HG03095 (cell line): ENCODE measurements at regions not wholly inside any gene's neighbourhood (a gene's known extent, or its start where the extent isn't known, plus 50 kb on each side); places are given as distances from the start of the nearest gene placed in this dataset.
"Not testable (repeated sequence)": the region's sequence is repeated elsewhere in the genome, so short reads cannot be mapped to it uniquely, and the experiment has no call there.

ENCODE experiments used
- ATAC-seq: cut with Tn5 transposase; IDR thresholded peaks from one replicate; pipeline ENCODE4 v1.9.1; 2021; ENCODE audit warnings: moderate library complexity; ENCODE audit not compliant: unreplicated experiment

DNA sequence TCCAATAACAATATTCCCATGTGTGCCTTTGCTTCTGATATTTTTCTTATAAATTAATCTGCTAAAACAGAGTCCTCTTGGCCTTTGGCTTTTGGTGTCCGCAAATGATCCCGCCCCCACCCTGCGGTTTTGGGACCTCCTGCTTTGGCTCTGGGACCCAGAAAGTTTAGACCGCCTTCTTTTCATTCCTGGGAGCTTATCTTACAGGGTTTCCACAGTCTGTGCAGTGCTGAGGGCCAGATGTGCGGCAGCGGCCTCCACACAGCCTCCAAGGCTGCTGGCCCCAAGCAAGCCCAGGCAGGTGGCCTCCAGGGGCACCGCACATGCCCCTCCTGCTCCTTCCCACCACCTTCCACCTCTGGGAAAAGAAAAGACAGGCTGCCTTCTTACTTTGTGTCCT, 191.5 kb downstream of the ERCC6L2 start:
- ATAC-seq = no peak

GRCh38 chr9:96065482-96066251, 190.2 kb downstream of the ERCC6L2 start:
- ATAC-seq = no peak

DNA sequence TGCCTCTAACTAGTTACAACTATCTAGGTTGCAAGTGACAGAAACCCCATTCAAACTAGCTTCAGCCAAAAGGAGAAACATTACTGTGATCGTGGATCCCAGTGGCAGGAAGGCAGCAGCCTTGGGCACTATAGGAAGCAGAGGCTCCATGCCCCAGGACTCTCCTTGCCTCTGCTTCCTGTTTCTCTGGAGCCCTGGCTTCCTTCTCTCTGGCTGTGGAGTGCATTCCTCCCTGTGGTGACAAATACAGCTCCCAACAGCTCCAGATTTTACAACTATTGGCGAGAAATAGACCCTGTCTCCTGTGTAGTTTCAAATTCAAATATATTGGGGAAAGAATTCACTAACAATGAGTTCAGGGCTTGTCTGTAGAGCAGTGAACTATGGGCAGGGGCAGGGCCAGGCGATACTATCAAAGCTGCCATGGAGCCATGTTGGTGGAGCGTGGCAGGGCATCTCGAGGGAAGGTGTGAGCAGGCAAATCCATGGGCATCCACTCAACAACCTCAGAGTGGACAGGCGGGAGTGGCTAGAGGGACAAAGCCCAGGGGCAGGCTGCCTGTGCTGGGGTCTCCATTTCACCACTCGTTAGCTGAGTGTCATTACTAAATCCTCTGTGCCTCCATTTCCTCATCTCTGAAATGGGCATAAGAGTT, 189.5 kb downstream of the ERCC6L2 start:
- no peak for ATAC-seq

DNA sequence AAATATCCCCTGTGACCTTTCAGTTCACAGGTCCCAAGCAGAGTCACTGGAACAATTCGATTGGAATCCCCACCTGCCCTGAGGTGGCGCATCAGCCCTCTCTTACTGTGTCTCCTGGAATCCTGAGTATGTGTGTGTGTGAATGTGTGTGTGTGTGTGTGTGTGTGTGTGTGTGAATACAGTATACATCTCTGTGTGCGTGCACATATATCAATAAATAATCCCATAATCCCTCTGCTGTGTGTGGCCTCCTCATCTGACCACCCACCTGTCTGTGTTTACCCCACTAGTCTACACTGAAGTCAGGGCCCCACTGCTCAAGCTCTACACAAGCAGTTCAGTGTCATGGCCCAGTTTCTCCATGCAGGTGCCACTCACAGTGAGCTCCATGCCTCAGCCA, 187.4 kb downstream of the ERCC6L2 start:
- no peak for ATAC-seq

DNA sequence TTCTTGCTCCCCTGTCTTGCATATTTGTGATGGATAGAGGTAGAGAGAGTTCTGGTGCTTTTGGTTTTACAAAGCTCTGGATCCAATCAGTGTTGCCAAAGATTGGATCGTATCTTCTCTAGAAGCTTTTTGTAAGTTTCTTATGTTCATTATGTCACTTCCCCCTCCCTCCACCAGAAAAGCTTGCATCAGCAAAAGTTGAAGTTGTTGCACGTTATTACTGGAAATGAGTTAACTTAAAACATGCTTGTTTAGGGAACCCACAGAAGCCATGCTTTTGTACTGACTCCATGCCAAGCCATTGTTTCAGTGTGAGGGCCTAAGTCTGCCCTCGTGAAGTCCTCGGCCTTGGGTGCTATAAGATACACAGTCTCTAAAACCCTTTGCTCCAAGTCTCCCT, 186.5 kb downstream of the ERCC6L2 start:
- no peak for ATAC-seq

DNA sequence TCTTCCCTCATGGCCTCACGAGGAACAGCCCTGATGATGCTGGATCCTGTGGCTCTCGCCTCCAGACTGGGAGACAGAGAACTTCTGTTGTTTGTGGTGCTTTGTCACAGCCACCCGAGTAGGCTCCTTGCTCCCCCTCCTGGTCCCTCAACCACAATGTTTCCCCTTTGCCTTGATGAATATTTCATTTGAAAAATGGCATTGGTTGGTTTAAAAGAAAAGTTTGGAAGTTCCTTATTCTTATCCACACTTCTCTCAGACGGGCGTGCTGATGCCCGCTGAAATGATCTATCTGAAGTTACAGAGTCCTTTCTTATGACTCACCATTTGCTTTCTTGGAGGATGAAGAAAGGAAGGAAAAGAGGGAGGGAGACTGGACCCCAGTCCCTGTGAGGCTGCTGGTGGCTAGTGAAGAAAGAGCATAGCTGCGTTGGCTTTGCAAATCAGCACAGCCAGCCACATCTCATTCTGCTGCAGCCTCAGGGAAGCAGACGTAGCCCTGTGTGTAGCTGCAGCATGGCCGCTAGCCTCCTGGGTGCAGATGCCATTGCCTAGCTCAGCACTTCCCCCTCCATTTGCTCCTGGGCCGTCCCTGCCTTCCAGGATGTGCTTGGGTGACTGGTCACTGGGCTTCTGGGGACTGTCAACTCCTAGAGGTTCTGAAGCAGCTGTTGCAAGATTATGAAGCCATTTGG, 185.9 kb downstream of the ERCC6L2 start:
- no peak for ATAC-seq

- ATAC-seq = no peak
Measured at GRCh38 chr9:96058218-96058617, 182.7 kb downstream of the ERCC6L2 start.

DNA sequence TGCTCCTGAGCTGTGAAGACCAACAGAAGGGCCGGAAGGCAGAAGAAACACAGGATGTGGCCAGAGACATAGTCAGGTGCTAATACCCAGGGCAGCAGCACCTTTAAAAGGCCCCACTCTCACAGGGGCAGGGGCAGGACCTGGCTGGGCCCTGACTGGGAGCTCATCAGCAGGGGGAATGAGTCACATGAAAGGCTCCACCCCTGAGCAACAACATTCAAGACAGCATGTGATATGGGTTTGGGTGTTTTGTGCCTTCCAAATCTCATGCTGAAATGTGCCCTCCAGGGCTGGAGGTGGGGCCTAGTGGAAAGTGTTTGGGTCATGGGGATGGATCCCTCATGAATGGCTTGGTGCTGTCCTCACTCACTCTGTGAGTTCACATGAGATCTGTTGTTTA, 181.7 kb downstream of the ERCC6L2 start:
- ATAC-seq = no peak

DNA sequence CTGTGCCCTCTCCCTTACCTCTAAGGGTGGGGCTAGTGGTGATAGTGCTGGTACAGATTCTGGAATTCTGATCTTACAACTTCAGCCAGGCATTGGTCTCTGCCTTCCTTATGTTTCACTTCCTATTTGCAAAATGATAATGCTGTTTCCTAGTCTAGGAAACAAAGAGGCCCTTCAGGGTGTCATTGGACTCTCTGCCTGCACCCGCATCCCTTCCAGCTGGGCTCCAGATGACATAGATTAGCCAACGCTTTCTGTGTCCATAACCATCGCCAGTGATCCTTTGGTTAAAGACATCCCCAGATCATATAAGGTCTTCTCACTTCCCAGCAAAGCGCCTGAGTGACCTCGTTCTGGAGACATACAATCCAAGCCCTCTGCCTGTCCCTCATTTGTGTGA, 180.7 kb downstream of the ERCC6L2 start:
- ATAC-seq = no peak

DNA sequence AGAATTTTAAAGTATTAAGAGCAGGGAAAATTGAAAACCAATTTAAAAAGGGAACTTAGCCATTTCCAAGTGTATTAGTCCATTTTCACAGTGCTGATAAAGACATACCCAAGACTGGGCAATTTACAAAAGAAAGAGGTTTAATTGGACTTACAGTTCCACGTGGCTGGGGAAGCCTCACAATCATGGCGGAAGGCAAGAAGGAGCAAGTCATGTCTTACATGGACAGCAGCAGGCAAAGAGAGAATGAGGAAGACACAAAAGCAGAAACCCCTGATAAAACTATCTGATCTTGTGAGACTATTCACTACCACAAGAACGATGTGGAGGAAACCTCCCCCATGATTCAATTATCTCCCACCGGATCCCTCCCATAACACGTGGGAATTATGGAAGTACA, 178.8 kb downstream of the ERCC6L2 start:
- ATAC-seq = not testable (repeated sequence)

GRCh38 chr9:96052686-96053085, 177.2 kb downstream of the ERCC6L2 start:
- no peak for ATAC-seq

DNA sequence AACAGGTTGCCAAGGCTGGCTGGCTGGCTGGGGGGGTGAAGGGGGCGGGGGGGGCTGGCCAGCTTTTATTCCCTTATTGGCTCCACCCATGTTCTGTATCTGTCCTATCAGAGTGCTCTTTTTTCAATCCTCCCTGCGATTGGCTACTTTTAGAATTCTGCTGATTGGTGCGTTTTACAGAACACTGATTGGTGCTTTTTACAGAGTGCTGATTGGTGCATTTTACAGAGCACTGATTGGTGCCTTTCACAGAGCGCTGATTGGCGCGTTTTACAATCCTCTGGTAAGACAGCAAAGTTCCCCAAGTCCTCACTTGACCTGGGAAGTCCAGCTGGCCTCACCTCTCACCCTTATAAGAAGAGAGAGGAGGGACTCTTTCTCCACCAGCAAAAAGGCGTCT, 175.9 kb downstream of the ERCC6L2 start:
- no peak for ATAC-seq

DNA sequence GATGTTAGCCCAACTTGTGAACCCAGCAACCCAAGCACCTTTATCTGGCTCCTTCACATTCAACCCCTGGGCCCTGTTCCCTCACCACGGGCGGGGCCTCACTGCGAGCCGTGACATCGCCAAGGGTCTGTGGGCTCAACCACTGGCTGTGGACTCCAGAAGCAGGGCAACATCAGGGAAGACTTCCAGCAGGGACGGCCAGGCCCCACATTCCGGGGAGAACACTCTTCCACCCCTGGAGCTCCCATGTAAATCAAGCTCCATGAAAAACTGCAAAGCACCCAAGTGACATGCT, 175.3 kb downstream of the ERCC6L2 start:
- no peak for ATAC-seq

DNA sequence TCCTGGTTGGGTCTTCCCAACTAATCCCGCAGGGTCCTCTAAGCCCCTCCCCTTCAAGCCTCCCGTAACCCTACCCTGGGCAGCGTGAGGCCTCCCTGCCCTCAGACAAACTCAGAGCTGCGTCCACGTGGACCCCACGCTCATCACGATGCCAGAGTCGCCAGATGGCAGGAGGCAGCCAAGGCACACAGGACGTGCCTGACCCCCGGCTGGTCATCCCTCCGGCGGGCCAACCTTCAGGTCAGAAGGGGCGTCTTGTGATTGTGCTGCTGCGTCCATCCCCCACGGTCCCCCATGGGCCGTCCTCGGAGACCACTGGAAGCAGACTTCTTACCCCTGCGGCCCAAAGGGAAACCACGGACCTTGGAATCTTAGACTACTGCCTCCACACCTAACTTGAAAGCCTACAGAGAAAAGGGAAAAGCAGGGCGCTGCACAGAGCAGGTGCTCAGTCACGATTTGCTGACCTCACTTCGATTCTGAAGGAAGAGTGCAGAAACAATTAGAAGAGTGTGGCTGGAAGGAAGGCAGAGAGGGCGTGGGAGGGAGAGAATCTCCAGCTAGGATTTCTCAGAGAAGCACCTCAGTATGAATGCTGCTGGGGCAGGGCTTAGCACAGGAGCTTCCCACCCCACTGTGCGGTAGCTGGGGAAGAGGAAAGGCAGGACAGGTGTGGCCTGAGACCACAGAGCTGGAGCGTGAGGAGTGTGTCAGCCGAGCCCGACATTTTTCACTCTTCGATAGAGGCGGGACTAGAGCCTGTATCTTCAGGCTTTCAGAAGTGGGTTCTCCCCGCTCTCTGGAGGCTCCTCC, 174.8 kb downstream of the ERCC6L2 start:
- no peak for ATAC-seq

DNA sequence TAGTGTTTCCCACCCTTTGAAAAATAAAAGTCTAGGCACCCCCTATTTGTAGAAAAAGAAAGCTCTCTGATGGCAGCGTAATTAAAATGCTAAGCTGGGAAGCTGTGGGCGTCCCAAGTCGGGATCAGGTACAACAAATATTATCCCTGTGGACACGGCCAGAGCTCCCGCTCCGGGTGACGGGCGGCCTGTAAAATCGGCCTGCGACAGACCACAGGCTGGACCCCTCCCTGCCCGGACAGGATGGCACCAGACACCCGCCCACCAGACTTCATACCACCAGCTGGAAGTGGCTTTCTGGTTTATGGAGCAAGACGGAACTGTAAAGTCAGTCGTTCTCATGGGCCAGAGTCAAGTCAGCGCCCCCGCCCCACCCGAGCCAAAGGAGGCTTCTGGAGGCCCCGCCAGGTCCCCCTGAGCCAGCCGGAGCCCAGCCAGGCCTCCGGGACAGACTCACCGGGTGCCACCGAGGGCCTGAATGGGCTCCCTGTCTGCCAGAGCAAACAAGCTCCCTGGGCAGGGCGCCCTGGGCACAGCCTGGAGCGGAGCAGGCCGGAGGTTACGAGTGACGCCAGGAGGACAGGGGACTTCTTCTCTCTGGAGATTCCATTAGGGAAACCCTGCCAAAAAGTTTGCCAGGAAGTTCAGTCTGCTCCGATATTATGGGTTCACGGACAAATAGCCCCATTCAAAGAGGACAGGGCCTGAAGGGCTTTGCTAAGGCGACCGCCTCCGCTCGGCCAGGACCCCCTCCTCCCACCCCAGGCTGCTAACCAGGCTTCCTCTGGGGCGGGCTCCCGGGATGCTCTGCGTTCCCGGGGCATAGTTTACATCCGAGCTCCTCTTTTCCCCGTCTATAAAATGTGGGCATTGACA, 173.7 kb downstream of the ERCC6L2 start:
- ATAC-seq = no peak

- no peak for ATAC-seq
Measured at GRCh38 chr9:96048104-96048955, 172.8 kb downstream of the ERCC6L2 start.

GRCh38 chr9:96047741-96048103, 172.2 kb downstream of the ERCC6L2 start:
- ATAC-seq = no peak

- no peak for ATAC-seq
Measured at GRCh38 chr9:96047116-96047639, 171.7 kb downstream of the ERCC6L2 start.

DNA sequence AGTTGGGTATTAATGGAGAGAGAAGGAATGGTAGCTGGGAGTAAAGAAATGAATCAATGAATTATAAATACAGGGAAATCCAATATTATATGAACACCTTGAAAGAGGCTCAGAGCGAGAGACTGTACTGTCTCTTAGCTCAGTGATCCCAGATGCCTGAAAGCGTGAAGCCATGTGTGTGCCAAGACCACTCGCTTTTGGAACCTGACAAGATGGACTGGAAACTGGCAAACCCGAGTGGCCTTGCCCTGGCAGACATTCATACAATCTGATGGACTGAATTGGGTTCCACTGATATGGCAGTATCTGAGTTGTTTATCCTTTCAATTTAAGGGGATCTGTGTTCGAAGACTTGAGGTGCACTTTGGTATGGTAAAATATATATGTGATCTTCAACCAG, 170.3 kb downstream of the ERCC6L2 start:
- ATAC-seq = no peak
